Ovary (tissue), 3 donors: ENCODE measurements at regions not wholly inside any gene's neighbourhood (a gene's known extent, or its start where the extent isn't known, plus 50 kb on each side); places are given as distances from the start of the nearest gene placed in this dataset.

Experiments used
- CTCF ChIP-seq, 3 donors: fragments of 450-650 bp in 2 of 3; fragments of 200-600 bp in 1 of 3; IDR thresholded peaks; one replicate each; pipeline versions ENCODE4 v1.5.1 to v1.8.0; 2016 to 2022; ENCODE audit warnings: antibody characterized with exemption in 3 of 3, mild to moderate bottlenecking in 1 of 3
- POLR2A ChIP-seq: fragments of 450-650 bp; IDR thresholded peaks from one replicate; pipeline ENCODE4 v1.6.1; 2017; ENCODE audit warnings: antibody characterized with exemption, mild to moderate bottlenecking, moderate library complexity
- donor health status: DM: no; HTN: no; CAD: no.

GRCh38 chr2:78614726-78615125 is 410.8 kb upstream of the REG3G start:
- TF ChIP-seq CTCF (IDR thresholded peaks at IDR 0.05) = no peak
- TF ChIP-seq POLR2A = no peak
